ENCODE measurements at regions not wholly inside any gene's neighbourhood (a gene's known extent, or its start where the extent isn't known, plus 50 kb on each side); places are given as distances from the start of the nearest gene placed in this dataset.

GRCh38 chr11:104410336-104410735, 246.4 kb upstream of the PDGFD start:
- Histone ChIP-seq H3K23ac (ENCODE audit: insufficient read length) (no peak overlapping the region), H4K5ac (ENCODE audit: insufficient read length, low read depth, low read length) (no peak overlapping the region), H3K23me2 (ENCODE audit: low read depth, low read length) (no peaks in the 10 kb centered on the region), H2BK15ac (ENCODE audit: low read length) (no peak overlapping the region), H3K27ac (ENCODE audit: low read depth, low read length) (no peak overlapping the region), H3K56ac (replicated peaks; ENCODE audit: insufficient read length, low read depth, low read length) (no peak overlapping the region), H3K27me3 (replicated peaks in 1 of 4; ENCODE audit: control insufficient read depth in 3 of 4, extremely low read depth in 1 of 4, insufficient read depth in 3 of 4, low read length in 3 of 4) (no peaks in the 10 kb centered on the region), H3K36me3 (ENCODE audit: control insufficient read depth in 2 of 4, insufficient read depth in 4 of 4, low read length in 3 of 4) (no peaks in the 10 kb centered on the region), H3K9me3 (ENCODE audit: insufficient read depth in 2 of 2, low read depth in 1 of 2, low read length in 1 of 2) (no peaks in the 10 kb centered on the region), H3K4ac (replicated peaks; ENCODE audit: insufficient read length, low read depth, low read length) (no peak overlapping the region), H2BK120ac (replicated peaks; ENCODE audit: low read depth, low read length) (no peak overlapping the region), H3K4me2 (ENCODE audit: insufficient read depth in 1 of 2, low read depth in 2 of 2, low read length in 2 of 2) (no peak overlapping the region), H3K9ac (replicated peaks in 1 of 4; ENCODE audit: extremely low read depth in 1 of 4, low read depth in 3 of 4, low read length in 3 of 4) (no peak overlapping the region), H3K79me2 (ENCODE audit: control insufficient read depth in 1 of 2, insufficient read depth in 2 of 2, low read length in 2 of 2) (no peaks in the 10 kb centered on the region), H3K4me3 (ENCODE audit: extremely low read depth in 1 of 4, insufficient read depth in 2 of 4, low read depth in 3 of 4, low read length in 4 of 4) (no peak overlapping the region), H4K8ac (ENCODE audit: extremely low read depth, insufficient read depth, low read length) (no peak overlapping the region), H2BK12ac (ENCODE audit: low read depth, low read length) (no peak overlapping the region), H2BK20ac (ENCODE audit: low read length) (no peak overlapping the region), H4K91ac (replicated peaks; ENCODE audit: insufficient read length, low read length) (no peak overlapping the region), H2AK5ac (ENCODE audit: low read depth, low read length) (no peak overlapping the region), H4K20me1 (replicated peaks in 1 of 2; ENCODE audit: control insufficient read depth in 1 of 2, insufficient read depth in 2 of 2, low read length in 2 of 2) (no peaks in the 10 kb centered on the region), H3K14ac (ENCODE audit: insufficient read length) (no peak overlapping the region), H3K4me1 (replicated peaks in 1 of 4; ENCODE audit: control insufficient read depth in 3 of 4, insufficient read depth in 4 of 4, low read length in 3 of 4) (peaks cover 0 to 2% (median 0%) of the 10 kb centered on the region in 4 experiments; a peak in 1 of 7 replicates), H2AFZ (ENCODE audit: low read length) (no peak overlapping the region), H3K18ac (ENCODE audit: extremely low read depth, low read length) (no peak overlapping the region), H3K79me1 (ENCODE audit: low read depth, low read length) (no peaks in the 10 kb centered on the region), H2BK5ac (ENCODE audit: low read depth, low read length) (no peak overlapping the region)
- TF ChIP-seq CEBPB (IDR thresholded peaks at IDR 0.05; ENCODE audit: low read depth, low read length) (no peak), JUND (IDR thresholded peaks at IDR 0.05; ENCODE audit: low read length) (no peak), RNF2 (IDR thresholded peaks at IDR 0.05; ENCODE audit: borderline replicate concordance, low read depth, low read length, missing control alignments, poor library complexity, severe bottlenecking) (no peak), ZNF274 (IDR thresholded peaks at IDR 0.05; ENCODE audit: borderline replicate concordance, extremely low read depth, low read length) (no peak), BRCA1 (IDR thresholded peaks at IDR 0.05; ENCODE audit: low read depth, low read length) (no peak), KDM4A (IDR thresholded peaks at IDR 0.05; ENCODE audit: low read depth, low read length, severe bottlenecking) (no peak), CHD1 (IDR thresholded peaks at IDR 0.05; ENCODE audit: low read depth, low read length) (no peak), FOSL1 (IDR thresholded peaks at IDR 0.05; ENCODE audit: insufficient read depth, low read depth, low read length) (no peak), RFX5 (IDR thresholded peaks at IDR 0.05; ENCODE audit: borderline replicate concordance, low read depth, low read length) (no peak)
- WGBS, 2 experiments (ENCODE audit: extremely low coverage in 1 of 2, insufficient coverage in 1 of 2, insufficient read length in 1 of 2, insufficient replicate concordance in 2 of 2, low coverage in 1 of 2, low lambda C conversion rate in 2 of 2, missing lambda C conversion rate in 1 of 2): 100% methylated on average over 2 of the region's 2 CpGs; no CpG with 5 or more reads in 1 of the 2 experiments
- FAIRE-seq (no peak), DNase-seq (ENCODE audit: low read depth in 1 of 2, low spot score in 2 of 2) (no peak)
- CTCF ChIA-PET (ENCODE audit: partially characterized antibody): interaction anchor here (0.6 kb wide), 1 partner anchor 121 kb away, joined by 3 read pairs; no protein-coding TSS in a partner anchor
- POLR2A ChIA-PET (ENCODE audit: partially characterized antibody): no interaction called here

All from H1 (cell line).